GM12875 (cell line): ENCODE measurements at regions not wholly inside any gene's neighbourhood (a gene's known extent, or its start where the extent isn't known, plus 50 kb on each side); places are given as distances from the start of the nearest gene placed in this dataset.
"Not testable (repeated sequence)": the region's sequence is repeated elsewhere in the genome, so short reads cannot be mapped to it uniquely, and the experiment has no call there.

Experiments
- H3K4me3 ChIP-seq: one replicate; pipeline ENCODE4 v1.5.1; 2011; ENCODE audit warnings: low read depth, low read length, control low read depth
- TF ChIP-seq, protein P1 (sequence below): IDR thresholded peaks from 2 replicates; pipeline ENCODE4 v1.5.1; 2011; ENCODE audit warnings: low read depth, mild to moderate bottlenecking, control low read depth, inconsistent platforms, low read length, moderate library complexity, borderline replicate concordance; ENCODE audit not compliant: insufficient read depth

GRCh38 chr4:133287396-133287795, 138.3 kb downstream of the PCDH10 start:
- TF ChIP-seq, protein P1, sequence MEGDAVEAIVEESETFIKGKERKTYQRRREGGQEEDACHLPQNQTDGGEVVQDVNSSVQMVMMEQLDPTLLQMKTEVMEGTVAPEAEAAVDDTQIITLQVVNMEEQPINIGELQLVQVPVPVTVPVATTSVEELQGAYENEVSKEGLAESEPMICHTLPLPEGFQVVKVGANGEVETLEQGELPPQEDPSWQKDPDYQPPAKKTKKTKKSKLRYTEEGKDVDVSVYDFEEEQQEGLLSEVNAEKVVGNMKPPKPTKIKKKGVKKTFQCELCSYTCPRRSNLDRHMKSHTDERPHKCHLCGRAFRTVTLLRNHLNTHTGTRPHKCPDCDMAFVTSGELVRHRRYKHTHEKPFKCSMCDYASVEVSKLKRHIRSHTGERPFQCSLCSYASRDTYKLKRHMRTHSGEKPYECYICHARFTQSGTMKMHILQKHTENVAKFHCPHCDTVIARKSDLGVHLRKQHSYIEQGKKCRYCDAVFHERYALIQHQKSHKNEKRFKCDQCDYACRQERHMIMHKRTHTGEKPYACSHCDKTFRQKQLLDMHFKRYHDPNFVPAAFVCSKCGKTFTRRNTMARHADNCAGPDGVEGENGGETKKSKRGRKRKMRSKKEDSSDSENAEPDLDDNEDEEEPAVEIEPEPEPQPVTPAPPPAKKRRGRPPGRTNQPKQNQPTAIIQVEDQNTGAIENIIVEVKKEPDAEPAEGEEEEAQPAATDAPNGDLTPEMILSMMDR: no peak

GRCh38 chr4:133278591-133278990, 129.5 kb downstream of the PCDH10 start:
- no peak overlapping the region for H3K4me3 ChIP-seq
- TF ChIP-seq, protein P1: no peak

More at GRCh38 chr4:133287396-133287795, 138.3 kb downstream of the PCDH10 start:
- no peak overlapping the region for H3K4me3 ChIP-seq

DNA sequence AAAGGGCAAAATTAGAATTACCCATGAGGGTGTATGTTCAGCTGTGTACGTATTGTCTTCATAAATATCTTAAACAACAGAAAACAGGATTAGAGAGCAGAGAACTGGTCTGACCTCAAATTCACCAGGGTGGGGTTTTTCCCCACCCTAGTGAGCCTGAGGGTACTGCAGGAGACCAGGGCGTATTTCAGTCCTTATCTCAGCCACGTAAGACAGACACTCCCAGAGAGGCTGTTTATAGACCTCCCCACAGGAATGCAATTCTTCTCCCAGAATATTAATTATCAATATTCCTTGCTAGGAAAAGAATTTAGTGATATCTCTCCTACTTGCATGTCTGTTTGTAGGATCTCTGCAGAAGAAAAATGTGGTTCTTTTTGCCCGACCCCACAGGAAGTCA, 128.8 kb downstream of the PCDH10 start:
- H3K4me3 ChIP-seq: not testable (repeated sequence)

GRCh38 chr4:133275246-133275645, 126.2 kb downstream of the PCDH10 start:
- TF ChIP-seq, protein P1: no peak

DNA sequence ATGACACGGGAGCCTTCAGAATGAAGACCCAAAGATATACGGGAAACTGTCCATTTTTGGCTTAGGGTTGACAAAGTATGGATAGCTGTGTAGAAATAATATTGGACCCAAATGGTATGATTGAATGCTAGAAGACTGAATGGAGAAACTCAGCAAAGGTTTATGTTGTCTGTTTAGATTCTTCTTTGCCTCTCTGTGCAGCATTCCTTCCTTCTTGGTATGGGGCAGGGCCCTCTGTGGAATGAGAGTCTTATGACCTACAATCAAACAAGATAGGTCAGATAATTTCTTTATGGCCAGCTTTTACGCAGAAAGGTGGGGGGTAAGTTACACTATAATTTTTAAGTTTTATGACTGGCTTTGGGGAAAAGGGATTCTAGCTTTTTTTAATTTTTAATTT, 124.3 kb downstream of the PCDH10 start:
- H3K4me3 ChIP-seq: no peak overlapping the region
- TF ChIP-seq, protein P1: no peak

More at GRCh38 chr4:133275246-133275645, 126.2 kb downstream of the PCDH10 start:
- H3K4me3 ChIP-seq: no peak overlapping the region

DNA sequence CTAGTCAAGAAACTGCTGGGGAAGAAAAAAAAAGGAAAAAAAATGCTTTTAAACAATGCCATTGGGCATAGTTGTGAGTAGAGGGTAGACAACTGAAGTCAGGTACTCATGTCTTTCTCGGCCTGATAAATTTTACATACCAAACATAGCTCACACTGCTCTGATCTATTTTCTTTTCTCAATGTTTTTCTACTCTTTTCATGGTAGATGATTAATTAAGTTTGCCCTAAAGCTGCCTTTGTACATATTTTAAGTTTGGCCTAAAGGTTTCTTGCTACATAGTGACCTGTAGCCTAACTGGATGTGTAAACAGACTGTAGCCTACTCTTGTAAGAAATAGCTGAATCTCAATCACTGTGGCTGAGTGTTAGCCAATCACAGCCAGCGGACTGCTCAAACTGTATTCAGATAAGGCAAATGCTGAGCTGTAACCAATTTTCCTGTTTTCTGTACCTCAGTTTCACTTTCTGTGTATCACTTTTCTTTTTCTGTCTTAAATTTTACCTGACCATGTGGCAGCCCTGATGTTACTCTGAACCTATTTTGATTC, 121.0 kb downstream of the PCDH10 start:
- TF ChIP-seq, protein P1: no peak
- H3K4me3 ChIP-seq: no peak overlapping the region

- TF ChIP-seq, protein P1: no peak
- H3K4me3 ChIP-seq: no peak overlapping the region
Observed at GRCh38 chr4:133268205-133268604, 119.1 kb downstream of the PCDH10 start.

DNA sequence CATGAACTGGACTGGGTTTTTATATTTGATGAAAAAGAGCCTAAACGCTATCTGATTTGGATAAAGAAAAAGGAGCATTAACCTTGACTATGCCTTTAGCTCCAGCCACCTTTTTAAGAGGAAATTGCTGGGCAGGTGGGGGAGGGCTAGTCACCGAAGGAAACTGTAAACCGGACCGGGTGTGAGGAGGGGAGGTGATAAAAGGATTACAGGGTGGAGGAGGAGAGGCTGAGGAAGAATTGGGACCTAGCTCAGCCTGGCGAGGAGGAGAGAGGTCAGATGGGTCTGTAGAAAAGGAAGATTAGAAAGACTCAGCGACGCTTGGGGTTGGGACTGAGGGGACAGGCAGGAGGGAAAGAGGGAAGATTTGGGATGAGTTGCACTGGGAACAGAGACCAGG, 118.4 kb downstream of the PCDH10 start:
- H3K4me3 ChIP-seq: not testable (repeated sequence)

DNA sequence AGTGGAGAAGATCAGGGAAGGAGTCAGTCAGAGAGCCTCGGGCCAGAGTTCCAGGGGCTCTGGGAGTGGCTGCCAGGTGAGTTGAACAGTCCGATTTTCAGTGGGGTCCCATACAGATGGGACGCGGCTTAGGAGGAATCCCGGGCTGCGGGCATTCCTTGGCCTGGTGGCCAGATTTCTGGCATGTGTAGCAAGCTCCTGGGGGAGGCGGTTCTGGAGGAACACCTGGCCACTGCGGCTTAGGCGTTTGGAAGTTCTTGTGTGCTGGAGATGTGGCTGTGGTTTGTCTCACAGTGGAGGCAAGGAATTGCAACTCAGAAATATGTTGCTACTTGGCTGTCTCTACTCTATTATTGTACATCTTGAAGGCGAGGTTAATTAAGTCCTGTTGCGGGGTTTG, 117.9 kb downstream of the PCDH10 start:
- H3K4me3 ChIP-seq: not testable (repeated sequence)

GRCh38 chr4:133264251-133264650, 115.2 kb downstream of the PCDH10 start:
- H3K4me3 ChIP-seq: not testable (repeated sequence)
